Smooth muscle cell (in vitro differentiated cells): ENCODE measurements at regions not wholly inside any gene's neighbourhood (a gene's known extent, or its start where the extent isn't known, plus 50 kb on each side); places are given as distances from the start of the nearest gene placed in this dataset.

Experiments
- DNase-seq: peaks from one replicate; lab custom pipeline; 2025; ENCODE audit not compliant: unreplicated experiment; lab: John Stamatoyannopoulos, UW
- H2AFZ ChIP-seq: fragments of 200-600 bp; sonication (generic); 2 replicates; pipeline ENCODE4 v1.6.0; 2016; ENCODE audit warnings: antibody characterized with exemption, low read depth, mild to moderate bottlenecking
- H3F3A ChIP-seq: fragments of 200-600 bp; sonication (generic); 2 replicates; pipeline ENCODE4 v1.6.0; 2017; ENCODE audit warnings: antibody characterized with exemption, low read depth
- H3K27ac ChIP-seq: fragments of 200-600 bp; sonication (generic); 2 replicates; pipeline ENCODE4 v1.5.1; 2016; ENCODE audit warnings: low read depth, mild to moderate bottlenecking
- H3K27me3 ChIP-seq: fragments of 200-600 bp; sonication (generic); 2 replicates; pipeline ENCODE4 v1.6.1; 2016; ENCODE audit warnings: low read depth, mild to moderate bottlenecking
- H3K36me3 ChIP-seq: fragments of 200-600 bp; sonication (generic); 2 replicates; pipeline ENCODE4 v1.5.1; 2016; ENCODE audit warnings: low read depth
- H3K4me1 ChIP-seq: fragments of 200-600 bp; sonication (generic); 2 replicates; pipeline ENCODE4 v1.5.1; 2016; ENCODE audit warnings: low read depth
- H3K4me2 ChIP-seq: fragments of 200-600 bp; sonication (generic); 2 replicates; pipeline ENCODE4 v1.6.0; 2016; ENCODE audit warnings: mild to moderate bottlenecking
- H3K4me3 ChIP-seq: fragments of 200-600 bp; sonication (generic); 2 replicates; pipeline ENCODE4 v1.5.1; 2016; ENCODE audit warnings: mild to moderate bottlenecking
- H3K79me2 ChIP-seq: fragments of 200-600 bp; sonication (generic); 2 replicates; pipeline ENCODE4 v1.6.0; 2016; ENCODE audit warnings: low read depth, mild to moderate bottlenecking
- H3K9ac ChIP-seq: fragments of 200-600 bp; sonication (generic); 2 replicates; pipeline ENCODE4 v1.6.0; 2016; ENCODE audit warnings: low read depth
- H3K9me3 ChIP-seq: fragments of 200-600 bp; sonication (generic); replicated peaks from 2 replicates; pipeline ENCODE4 v1.5.1; 2016; ENCODE audit warnings: low read depth
- H4K20me1 ChIP-seq: fragments of 200-600 bp; sonication (generic); 2 replicates; pipeline ENCODE4 v1.6.0; 2016; ENCODE audit warnings: low read depth
- WGBS: methylation state at CpG from one replicate; pipeline ENCODE4 v1.1.7; 2016; ENCODE audit warnings: low lambda C conversion rate; 5-methylcytosine and 5-hydroxymethylcytosine counted together
- TF ChIP-seq, protein P1 (sequence below): fragments of 200-600 bp; sonication (generic); IDR thresholded peaks from 2 replicates; pipeline ENCODE4 v1.5.1; 2017; ENCODE audit warnings: borderline replicate concordance, mild to moderate bottlenecking, antibody characterized with exemption; ENCODE audit not compliant: insufficient read depth, poor library complexity, severe bottlenecking

GRCh38 chr10:57031346-57031745 is 670.3 kb upstream of the ZWINT start:
- DNase-seq: no peak
- H2AFZ ChIP-seq: no peak overlapping the region
- H3K9ac ChIP-seq: no peak overlapping the region
- no peaks in the 10 kb centered on the region for H3K79me2 ChIP-seq
- H3K4me1 ChIP-seq: no peaks in the 10 kb centered on the region
- no peaks in the 10 kb centered on the region for H3K36me3 ChIP-seq
- no peaks in the 10 kb centered on the region for H4K20me1 ChIP-seq
- H3K27ac ChIP-seq: no peak overlapping the region
- H3K9me3 ChIP-seq: no peaks in the 10 kb centered on the region
- WGBS: 86% methylated on average over 4 of the region's 4 CpGs
- H3K27me3 ChIP-seq: no peaks in the 10 kb centered on the region
- H3K4me3 ChIP-seq: no peak overlapping the region
- TF ChIP-seq, protein P1, sequence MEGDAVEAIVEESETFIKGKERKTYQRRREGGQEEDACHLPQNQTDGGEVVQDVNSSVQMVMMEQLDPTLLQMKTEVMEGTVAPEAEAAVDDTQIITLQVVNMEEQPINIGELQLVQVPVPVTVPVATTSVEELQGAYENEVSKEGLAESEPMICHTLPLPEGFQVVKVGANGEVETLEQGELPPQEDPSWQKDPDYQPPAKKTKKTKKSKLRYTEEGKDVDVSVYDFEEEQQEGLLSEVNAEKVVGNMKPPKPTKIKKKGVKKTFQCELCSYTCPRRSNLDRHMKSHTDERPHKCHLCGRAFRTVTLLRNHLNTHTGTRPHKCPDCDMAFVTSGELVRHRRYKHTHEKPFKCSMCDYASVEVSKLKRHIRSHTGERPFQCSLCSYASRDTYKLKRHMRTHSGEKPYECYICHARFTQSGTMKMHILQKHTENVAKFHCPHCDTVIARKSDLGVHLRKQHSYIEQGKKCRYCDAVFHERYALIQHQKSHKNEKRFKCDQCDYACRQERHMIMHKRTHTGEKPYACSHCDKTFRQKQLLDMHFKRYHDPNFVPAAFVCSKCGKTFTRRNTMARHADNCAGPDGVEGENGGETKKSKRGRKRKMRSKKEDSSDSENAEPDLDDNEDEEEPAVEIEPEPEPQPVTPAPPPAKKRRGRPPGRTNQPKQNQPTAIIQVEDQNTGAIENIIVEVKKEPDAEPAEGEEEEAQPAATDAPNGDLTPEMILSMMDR: no peak
- no peaks in the 10 kb centered on the region for H3F3A ChIP-seq
- no peak overlapping the region for H3K4me2 ChIP-seq

DNA sequence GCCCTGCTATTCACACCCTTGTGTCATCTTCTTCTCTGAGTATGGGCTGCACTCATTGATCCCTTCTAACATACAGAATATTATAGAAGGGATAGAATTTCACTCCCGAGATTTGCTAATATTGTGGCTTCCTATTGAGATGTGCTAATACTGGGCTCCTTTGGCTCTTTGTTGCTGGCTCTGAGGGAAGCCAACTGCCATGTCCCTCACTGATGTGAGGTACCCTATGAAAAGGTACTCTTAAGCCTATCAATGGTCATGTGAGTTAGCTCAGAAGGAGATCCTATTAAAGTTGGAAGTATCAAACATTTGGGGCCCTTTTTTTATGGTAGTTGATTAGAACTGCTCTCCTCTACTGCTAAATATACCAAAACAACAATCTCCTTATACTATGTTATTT is 665.2 kb upstream of the ZWINT start:
- Histone ChIP-seq H3K79me2 (no peaks in the 10 kb centered on the region), H3K4me2 (no peak overlapping the region), H3K27me3 (no peaks in the 10 kb centered on the region), H3K9ac (no peak overlapping the region), H3F3A (no peaks in the 10 kb centered on the region), H2AFZ (no peak overlapping the region), H3K36me3 (no peaks in the 10 kb centered on the region), H4K20me1 (no peaks in the 10 kb centered on the region), H3K27ac (no peak overlapping the region), H3K4me3 (no peak overlapping the region), H3K9me3 (no peaks in the 10 kb centered on the region), H3K4me1 (no peaks in the 10 kb centered on the region)
- 100% methylated on average over 1 of the region's 1 CpG for WGBS
- DNase-seq: no peak
- TF ChIP-seq, protein P1: no peak

DNA sequence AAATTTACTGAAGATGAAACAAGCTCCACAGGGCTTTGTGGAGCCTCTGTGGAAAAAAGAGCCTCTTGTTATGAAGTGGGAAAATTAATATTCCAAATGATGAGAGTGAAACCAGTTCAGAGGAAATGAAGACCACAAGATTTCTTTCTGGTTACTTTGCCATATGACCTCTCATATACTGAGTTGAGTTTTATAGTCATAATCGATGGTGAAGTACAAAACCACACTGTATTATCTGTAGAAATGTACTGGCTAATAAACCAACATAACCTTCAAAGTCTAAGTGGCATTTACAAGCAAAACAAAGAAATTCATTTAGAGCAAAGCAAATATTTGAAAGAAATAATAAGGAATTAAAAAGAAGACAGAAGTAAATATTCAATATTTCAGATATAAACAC is 662.6 kb upstream of the ZWINT start:
- Histone ChIP-seq H3K4me2 (no peak overlapping the region), H3K27ac (no peak overlapping the region), H3K9ac (no peak overlapping the region), H4K20me1 (no peaks in the 10 kb centered on the region), H3K4me3 (no peak overlapping the region), H3K4me1 (no peaks in the 10 kb centered on the region), H3K27me3 (no peaks in the 10 kb centered on the region), H3F3A (no peaks in the 10 kb centered on the region), H3K36me3 (no peaks in the 10 kb centered on the region), H2AFZ (no peak overlapping the region), H3K79me2 (no peaks in the 10 kb centered on the region), H3K9me3 (no peaks in the 10 kb centered on the region)
- DNase-seq: no peak
- WGBS: 64% methylated on average over 1 of the region's 1 CpG
- TF ChIP-seq, protein P1: no peak

GRCh38 chr10:57018452-57018851 is 657.4 kb upstream of the ZWINT start:
- Histone ChIP-seq H3K27ac (no peak overlapping the region), H3F3A (no peaks in the 10 kb centered on the region), H3K36me3 (no peaks in the 10 kb centered on the region), H3K27me3 (peaks cover 4% of the 10 kb centered on the region), H3K9ac (no peak overlapping the region), H3K79me2 (no peaks in the 10 kb centered on the region), H3K9me3 (no peaks in the 10 kb centered on the region), H3K4me1 (no peaks in the 10 kb centered on the region), H3K4me3 (no peak overlapping the region), H4K20me1 (no peaks in the 10 kb centered on the region), H3K4me2 (no peak overlapping the region), H2AFZ (no peak overlapping the region)
- TF ChIP-seq, protein P1: no peak
- 47% methylated on average over 1 of the region's 1 CpG for WGBS
- DNase-seq: no peak
